Activated CD4-positive, CD25-positive, alpha-beta regulatory T cell treated with anti-CD3 and anti-CD28 coated beads, Interleukin-2, amount 50 U/mL, for 72 hours (primary cell): ENCODE measurements at regions not wholly inside any gene's neighbourhood (a gene's known extent, or its start where the extent isn't known, plus 50 kb on each side); places are given as distances from the start of the nearest gene placed in this dataset.
"Not testable (repeated sequence)": the region's sequence is repeated elsewhere in the genome, so short reads cannot be mapped to it uniquely, and the experiment has no call there.

Experiments
- DNase-seq: peaks from one replicate; pipeline ENCODE4 v3.0.0; 2021

DNA sequence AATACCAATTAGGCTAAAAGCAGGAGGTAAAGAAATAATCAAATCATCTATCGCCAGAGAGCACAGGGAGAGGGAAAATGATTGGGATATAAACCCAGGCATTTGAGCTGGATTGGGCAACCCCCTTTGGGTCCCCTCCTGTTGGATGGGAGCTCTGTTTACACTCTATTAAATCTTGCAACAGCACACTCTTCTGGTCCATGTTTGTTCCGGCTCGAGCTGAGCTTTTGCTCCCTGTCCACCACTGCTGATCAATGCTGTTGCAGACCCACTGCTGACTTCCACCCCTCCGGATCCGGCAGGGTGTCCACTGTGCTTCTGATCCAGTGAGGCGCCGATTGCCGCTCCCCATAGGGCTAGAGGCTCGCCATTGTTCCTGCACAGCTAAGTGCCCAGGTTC, 493.8 kb downstream of the MATN1 start:
- no peak for DNase-seq

DNA sequence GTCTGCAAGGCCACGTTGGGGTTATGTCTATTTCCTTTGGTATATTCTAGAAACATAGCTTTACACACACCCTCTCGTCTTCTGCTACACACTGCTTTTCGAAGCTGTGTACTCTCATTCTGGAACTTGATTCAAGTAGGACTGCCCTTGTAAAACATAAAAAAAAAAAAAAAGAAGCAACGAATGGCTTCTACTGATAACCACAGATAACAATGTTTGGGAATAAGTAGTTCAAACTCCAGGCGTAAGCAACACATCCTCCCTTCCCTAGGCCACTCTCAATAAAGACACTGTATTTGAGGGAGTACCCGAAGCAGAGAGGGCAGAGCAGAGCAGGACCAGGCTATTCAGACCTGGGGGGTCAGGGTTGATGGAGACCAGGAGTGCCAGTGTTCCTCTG, 496.7 kb downstream of the MATN1 start:
- no peak for DNase-seq

- DNase-seq = no peak
These were observed 498.0 kb downstream of the MATN1 start for GRCh38 chr1:30225357-30225756.

DNA sequence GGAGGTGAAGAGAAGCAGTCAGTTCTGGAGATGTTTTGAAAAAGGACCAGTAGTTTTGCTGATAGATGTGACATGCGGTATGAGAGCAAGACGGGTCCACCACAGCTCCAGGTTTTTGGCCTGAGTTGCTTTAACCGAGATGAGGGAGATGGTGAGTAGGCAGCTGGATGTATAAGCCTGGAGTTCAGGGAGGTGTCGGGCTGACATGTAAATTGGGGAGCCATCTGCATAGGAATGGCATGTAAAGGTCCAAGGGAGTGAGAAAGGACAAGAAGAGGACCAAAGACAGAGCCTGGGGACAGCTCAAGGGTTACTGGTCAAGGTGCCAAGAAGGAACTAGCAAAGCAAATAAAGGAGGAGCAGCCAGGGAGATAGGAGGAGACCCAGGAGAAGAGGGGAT, 503.7 kb downstream of the MATN1 start:
- DNase-seq = no peak

DNA sequence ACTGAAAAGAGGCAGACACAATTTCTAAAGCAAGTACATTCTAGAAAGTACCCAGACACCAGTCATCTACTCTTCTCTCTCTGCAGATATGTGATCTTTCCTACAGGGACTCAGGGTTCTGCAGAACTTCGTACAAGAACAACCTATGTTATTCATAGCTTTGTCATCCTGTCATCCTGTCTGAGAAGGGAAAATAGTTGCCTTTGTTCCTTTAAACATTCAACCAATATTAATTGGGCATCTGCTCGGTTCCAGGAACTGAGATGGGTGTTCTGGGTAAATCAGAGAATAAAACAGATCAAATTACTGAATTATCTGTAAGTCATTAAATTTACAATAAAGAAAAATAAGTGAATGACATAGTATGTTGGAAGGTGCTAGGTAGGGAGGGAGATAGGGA, 504.9 kb downstream of the MATN1 start:
- no peak for DNase-seq

DNA sequence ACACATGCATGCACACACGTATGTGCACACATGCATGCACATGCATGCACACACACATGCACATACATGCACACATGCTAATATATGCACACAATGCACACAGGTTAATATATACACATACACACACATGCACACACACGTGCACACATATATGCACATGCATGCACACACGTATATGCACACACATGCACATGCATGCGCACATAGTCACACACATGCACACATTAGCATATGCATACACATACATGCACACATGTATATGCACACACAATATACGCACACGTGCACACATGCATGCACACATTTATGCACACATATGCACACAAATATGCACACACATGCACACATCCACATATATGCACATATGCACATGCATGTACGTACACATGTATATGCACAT, 506.8 kb downstream of the MATN1 start:
- no peak for DNase-seq

- no peak for DNase-seq
These were observed 509.4 kb downstream of the MATN1 start for GRCh38 chr1:30213936-30214335.

GRCh38 chr1:30207962-30208361, 515.4 kb downstream of the MATN1 start:
- not testable (repeated sequence) for DNase-seq

- not testable (repeated sequence) for DNase-seq
These were observed 516.8 kb downstream of the MATN1 start for GRCh38 chr1:30206631-30207030.

GRCh38 chr1:30204916-30205315, 518.5 kb downstream of the MATN1 start:
- DNase-seq = not testable (repeated sequence)

- no peak for DNase-seq
These were observed 522.4 kb downstream of the MATN1 start for GRCh38 chr1:30201015-30201414.

DNA sequence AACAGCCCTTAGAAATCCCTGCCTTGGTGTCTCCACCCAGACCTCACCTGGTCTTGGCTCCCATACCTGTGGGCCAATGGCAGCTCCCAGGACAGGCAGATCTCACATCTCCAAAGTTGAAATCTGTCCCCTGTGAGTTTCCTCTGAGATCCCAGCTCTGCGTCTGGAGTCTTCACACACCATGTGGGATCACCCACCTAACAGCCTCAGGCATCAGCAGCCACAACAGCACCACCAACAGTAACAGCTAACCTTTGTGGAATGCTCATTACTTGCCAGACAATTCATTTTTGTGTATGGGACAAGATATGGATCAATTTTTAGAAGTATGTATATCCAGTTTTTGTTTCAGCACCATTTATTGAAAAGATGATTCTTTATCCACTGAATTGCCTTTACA, 523.2 kb downstream of the MATN1 start:
- no peak for DNase-seq

DNA sequence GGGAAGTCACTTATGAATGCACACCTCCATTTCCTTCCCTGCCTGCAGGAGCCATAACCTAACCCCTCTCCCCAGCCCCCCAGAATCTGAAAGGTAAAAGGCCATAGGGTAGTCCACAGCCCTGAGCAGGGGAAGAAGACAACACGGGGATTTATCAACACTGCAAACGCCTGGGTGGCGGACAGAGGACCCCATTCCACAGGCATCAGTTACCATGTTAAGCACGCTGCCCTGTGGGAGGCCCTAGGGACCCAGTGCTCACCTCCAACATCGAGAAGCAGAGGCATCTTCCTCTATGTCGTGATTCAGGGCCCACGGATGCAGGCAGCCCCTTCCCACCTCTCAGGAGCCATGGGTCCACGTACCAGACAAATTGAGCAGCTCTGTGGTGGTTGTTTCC, 523.8 kb downstream of the MATN1 start:
- DNase-seq = no peak

GRCh38 chr1:30198795-30199403, 524.5 kb downstream of the MATN1 start:
- no peak for DNase-seq

DNA sequence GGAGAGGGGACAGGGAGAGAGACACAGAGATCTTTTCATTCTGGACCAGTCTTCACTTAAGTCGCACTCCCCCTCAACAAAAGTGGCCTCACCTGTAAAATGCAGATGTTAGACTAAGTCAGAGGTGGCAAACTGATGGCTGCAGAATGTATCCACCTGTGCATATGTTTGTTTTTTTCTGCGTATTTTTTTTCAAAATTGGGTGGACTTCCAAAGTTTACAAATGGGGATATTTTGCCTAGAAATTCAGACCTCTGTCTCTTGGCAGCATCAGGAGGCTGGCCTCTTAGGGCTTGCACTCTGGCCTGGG, 525.0 kb downstream of the MATN1 start:
- no peak for DNase-seq

GRCh38 chr1:30197639-30198450, 525.5 kb downstream of the MATN1 start:
- DNase-seq = no peak

GRCh38 chr1:30196872-30197638, 526.3 kb downstream of the MATN1 start:
- DNase-seq = no peak

- no peak for DNase-seq
These were observed 526.9 kb downstream of the MATN1 start for GRCh38 chr1:30196457-30196856.

GRCh38 chr1:30195424-30196134, 527.8 kb downstream of the MATN1 start:
- no peak for DNase-seq

DNA sequence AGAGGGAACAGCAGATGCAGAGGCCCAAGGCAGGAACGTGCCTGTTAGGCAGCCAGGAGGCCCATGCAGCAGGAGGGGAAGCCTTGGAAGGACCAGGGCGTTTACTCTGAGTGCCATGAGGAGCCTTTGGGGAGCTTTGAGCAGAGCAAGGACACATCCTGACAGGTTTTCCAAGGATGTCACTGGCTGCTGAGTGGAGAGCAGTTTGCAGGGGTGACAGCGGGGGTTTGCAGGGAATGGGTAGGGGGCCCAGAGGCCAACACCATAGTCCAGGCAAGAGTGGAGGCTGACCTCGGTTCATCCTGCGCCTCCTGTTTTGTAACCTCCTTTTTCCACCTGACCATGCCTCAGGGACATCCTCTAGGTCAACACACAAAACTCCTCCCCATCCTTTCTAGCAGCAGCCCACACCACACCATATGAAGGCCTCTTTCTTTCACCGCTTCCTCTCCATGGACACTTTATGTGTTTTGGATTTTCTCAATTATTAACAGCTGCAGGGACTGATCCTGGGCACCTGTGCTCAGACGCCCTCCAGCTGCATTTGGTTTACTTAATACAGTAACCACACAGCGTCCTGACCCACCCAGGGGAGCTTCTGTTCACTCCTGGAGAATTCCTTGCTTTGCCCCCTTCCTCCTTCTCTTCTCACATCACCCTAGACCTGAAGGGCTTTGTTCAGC, 528.5 kb downstream of the MATN1 start:
- no peak for DNase-seq

DNA sequence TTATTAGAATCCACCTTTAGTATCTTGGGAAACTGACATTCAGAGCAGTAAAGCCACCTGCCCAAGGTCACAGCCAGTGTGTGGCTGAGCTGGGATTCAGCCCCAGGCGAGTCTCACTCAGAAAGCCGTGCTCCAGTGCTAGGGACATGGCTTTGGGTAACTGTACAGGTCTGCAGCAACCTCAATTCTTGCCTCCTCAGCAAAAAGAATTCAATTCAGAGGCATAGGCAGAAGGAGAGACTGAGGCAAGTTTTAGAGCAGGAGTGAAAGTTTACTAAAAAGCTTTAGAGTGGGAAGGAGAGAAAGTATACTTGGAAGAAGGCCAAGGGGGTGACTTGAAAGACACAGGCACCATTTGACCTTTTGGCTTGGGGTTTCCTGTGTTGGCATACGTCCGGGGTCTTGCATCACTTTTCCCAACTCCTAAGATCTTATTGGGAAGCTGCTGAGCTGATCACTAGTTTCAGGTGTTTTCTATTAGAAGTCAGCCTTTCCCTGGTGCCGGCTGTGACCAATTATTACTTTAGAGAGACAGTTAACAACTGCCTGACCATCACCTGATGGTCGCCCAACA, 529.3 kb downstream of the MATN1 start:
- no peak for DNase-seq

GRCh38 chr1:30192969-30193630, 530.3 kb downstream of the MATN1 start:
- no peak for DNase-seq
